CD14-positive monocyte (primary cell): ENCODE measurements at regions not wholly inside any gene's neighbourhood (a gene's known extent, or its start where the extent isn't known, plus 50 kb on each side); places are given as distances from the start of the nearest gene placed in this dataset.

Experiments
- DNase-seq, 3 donors: peaks; one replicate each; pipeline ENCODE4 v3.0.0-alpha.2; 2011 to 2022
- H2AFZ ChIP-seq: 2 replicates; pipeline ENCODE4 v1.6.0; 2012; ENCODE audit warnings: mild to moderate bottlenecking, low read depth, low read length, inconsistent platforms; ENCODE audit not compliant: insufficient read depth, poor library complexity, severe bottlenecking
- H3K27ac ChIP-seq, 2 donors: 1 replicate in 1 of 2; 2 replicates in 1 of 2; pipeline ENCODE4 v1.5.1; 2012 to 2013; ENCODE audit warnings: low read length in 2 of 2, control low read depth in 1 of 2, inconsistent platforms in 1 of 2, low read depth in 1 of 2, mild to moderate bottlenecking in 1 of 2
- H3K27me3 ChIP-seq, 2 donors: one replicate each; pipeline versions ENCODE4 v1.6.0 to v1.6.1; 2011 to 2013; ENCODE audit warnings: low read length in 2 of 2; ENCODE audit not compliant: control insufficient read depth in 2 of 2, insufficient read depth in 2 of 2
- H3K36me3 ChIP-seq, 2 donors: replicated peaks in 1 of 2; 1 replicate in 1 of 2; 2 replicates in 1 of 2; pipeline versions ENCODE4 v1.5.1 to v1.6.1; 2012 to 2013; ENCODE audit warnings: low read length in 2 of 2, control low read depth in 1 of 2, inconsistent platforms in 1 of 2, mild to moderate bottlenecking in 1 of 2; ENCODE audit not compliant: insufficient read depth in 2 of 2, control insufficient read depth in 1 of 2
- H3K4me1 ChIP-seq, 2 donors: 1 replicate in 1 of 2; 2 replicates in 1 of 2; pipeline versions ENCODE4 v1.5.1 to v1.6.1; 2012 to 2013; ENCODE audit warnings: low read length in 2 of 2, control low read depth in 1 of 2, inconsistent platforms in 1 of 2, mild to moderate bottlenecking in 1 of 2, moderate library complexity in 1 of 2; ENCODE audit not compliant: insufficient read depth in 2 of 2, control insufficient read depth in 1 of 2
- H3K4me2 ChIP-seq: replicated peaks from 2 replicates; pipeline ENCODE3; 2012; ENCODE audit warnings: low read length, moderate library complexity, mild to moderate bottlenecking; ENCODE audit not compliant: poor library complexity, severe bottlenecking; ENCODE audit errors: extremely low read depth
- H3K4me3 ChIP-seq, 3 experiments: fragments of 200-600 bp in 1 of 3; sonication (generic) in 1 of 3; replicated peaks in 1 of 3; 1 replicate in 2 of 3; 2 replicates in 1 of 3; pipeline ENCODE4 v1.5.1; 2011 to 2013; ENCODE audit warnings: low read length in 3 of 3, mild to moderate bottlenecking in 3 of 3, control low read depth in 2 of 3, low read depth in 2 of 3, inconsistent platforms in 1 of 3, moderate library complexity in 1 of 3
- H3K79me2 ChIP-seq: 2 replicates; pipeline ENCODE4 v1.6.0; 2012; ENCODE audit warnings: mild to moderate bottlenecking, control low read depth, inconsistent platforms, low read length, moderate library complexity; ENCODE audit not compliant: insufficient read depth
- H3K9ac ChIP-seq: 2 replicates; pipeline ENCODE4 v1.6.0; 2017; ENCODE audit warnings: low read length, mild to moderate bottlenecking; ENCODE audit not compliant: insufficient read depth, poor library complexity, severe bottlenecking
- H3K9me3 ChIP-seq, 2 donors: replicated peaks in 1 of 2; 1 replicate in 1 of 2; 2 replicates in 1 of 2; pipeline versions ENCODE4 v1.5.1 to v1.6.1; 2012 to 2013; ENCODE audit warnings: low read length in 2 of 2, control low read depth in 1 of 2; ENCODE audit not compliant: control insufficient read depth in 1 of 2, insufficient read depth in 1 of 2
- H4K20me1 ChIP-seq: 2 replicates; pipeline ENCODE4 v1.6.0; 2012; ENCODE audit warnings: mild to moderate bottlenecking, low read length, control low read depth, moderate library complexity; ENCODE audit not compliant: insufficient read depth
- H3K27ac Mint-ChIP-seq, 7 donors: one replicate each; pipeline ENCODE4 v1.8.0; 2020; ENCODE audit warnings: mild to moderate bottlenecking in 7 of 7, mixed read lengths in 7 of 7, moderate library complexity in 6 of 7, inconsistent platforms in 2 of 7
- H3K27me3 Mint-ChIP-seq, 3 donors: one replicate each; pipeline ENCODE4 v1.8.0; 2021 to 2022; ENCODE audit warnings: low read depth in 3 of 3, mild to moderate bottlenecking in 3 of 3, mixed read lengths in 3 of 3, moderate library complexity in 3 of 3, inconsistent platforms in 1 of 3
- H3K36me3 Mint-ChIP-seq, 2 donors: one replicate each; pipeline ENCODE4 v1.8.0; 2020; ENCODE audit warnings: mixed read lengths in 2 of 2, inconsistent platforms in 1 of 2, mild to moderate bottlenecking in 1 of 2
- H3K4me1 Mint-ChIP-seq: one replicate; pipeline ENCODE4 v1.8.0; 2020; ENCODE audit warnings: mild to moderate bottlenecking, mixed read lengths
- H3K4me3 Mint-ChIP-seq, 2 donors: one replicate each; pipeline ENCODE4 v1.8.0; 2020; ENCODE audit warnings: mild to moderate bottlenecking in 2 of 2, mixed read lengths in 2 of 2, moderate library complexity in 1 of 2
- H3K9me3 Mint-ChIP-seq, 7 donors: one replicate each; pipeline ENCODE4 v1.8.0; 2020 to 2022; ENCODE audit warnings: mixed read lengths in 7 of 7, mild to moderate bottlenecking in 6 of 7, moderate library complexity in 6 of 7, inconsistent platforms in 2 of 7
- CTCF ChIP-seq: fragments of 200-600 bp; IDR thresholded peaks from one replicate; pipeline ENCODE4 v1.8.0; 2022; ENCODE audit warnings: antibody characterized with exemption, mild to moderate bottlenecking
- WGBS: methylation state at CpG from one replicate; pipeline ENCODE4 v1.1.5; 2013; ENCODE audit warnings: missing lambda C conversion rate; ENCODE audit not compliant: insufficient coverage; 5-methylcytosine and 5-hydroxymethylcytosine counted together
- intact Hi-C, 2 donors: fragments of 100-400 bp; cut with micrococcal nuclease; formaldehyde crosslinking; loops; one replicate each; pipeline versions ENCODE4 v1.15.0 to v1.15.1; 2023

- Mint-ChIP-seq H3K4me3 (no peak overlapping the region), H3K9me3 (peaks cover 0 to 2% (median 0%) of the 10 kb centered on the region in 7 donors), H3K27ac (no peak overlapping the region), H3K27me3 (peaks cover 0 to 3% (median 2%) of the 10 kb centered on the region in 3 donors), H3K4me1 (peaks cover 23% of the 10 kb centered on the region), H3K36me3 (peaks cover 30 to 32% of the 10 kb centered on the region in 2 donors)
- WGBS: 98% methylated on average over 14 of the region's 15 CpGs
- Histone ChIP-seq H3K4me3 (no peak overlapping the region), H3K9ac (no peak overlapping the region), H3K79me2 (peaks cover 2% of the 10 kb centered on the region), H3K27me3 (no peaks in the 10 kb centered on the region), H2AFZ (no peak overlapping the region), H3K36me3 (peaks cover 2 to 8% of the 10 kb centered on the region in 2 donors), H3K4me2 (no peak overlapping the region), H3K9me3 (no peaks in the 10 kb centered on the region), H4K20me1 (no peaks in the 10 kb centered on the region), H3K27ac (no peak overlapping the region), H3K4me1 (peaks cover 12% of the 10 kb centered on the region in 2 donors)
- intact Hi-C loops: no loop called here
- no peak for TF ChIP-seq CTCF
- no peak for DNase-seq
These were observed 68.0 kb downstream of the SLC25A47 start for GRCh38 chr14:100391173-100391572.

GRCh38 chr14:100391724-100392123 is 68.6 kb downstream of the SLC25A47 start:
- Mint-ChIP-seq H3K27me3 (peaks cover 0 to 3% (median 2%) of the 10 kb centered on the region in 3 donors), H3K27ac (no peak overlapping the region), H3K36me3 (peaks cover 34 to 36% of the 10 kb centered on the region in 2 donors), H3K4me3 (no peak overlapping the region), H3K4me1 (peaks cover 23% of the 10 kb centered on the region), H3K9me3 (peaks cover 0 to 2% (median 0%) of the 10 kb centered on the region in 7 donors)
- Histone ChIP-seq H3K4me1 (peaks cover 12% of the 10 kb centered on the region in 2 donors), H3K36me3 (peaks cover 2 to 14% of the 10 kb centered on the region in 2 donors), H3K4me3 (no peak overlapping the region), H4K20me1 (no peaks in the 10 kb centered on the region), H3K9me3 (no peaks in the 10 kb centered on the region), H2AFZ (no peak overlapping the region), H3K27me3 (no peaks in the 10 kb centered on the region), H3K9ac (no peak overlapping the region), H3K79me2 (peaks cover 2% of the 10 kb centered on the region), H3K27ac (no peak overlapping the region), H3K4me2 (no peak overlapping the region)
- WGBS: no CpG with 5 or more reads among the region's 2 CpGs
- intact Hi-C loops: no loop called here
- no peak for DNase-seq
- TF ChIP-seq CTCF: no peak
